GM13976 (cell line): ENCODE measurements at regions not wholly inside any gene's neighbourhood (a gene's known extent, or its start where the extent isn't known, plus 50 kb on each side); places are given as distances from the start of the nearest gene placed in this dataset.

Source experiments
- DNase-seq: peaks from one replicate; pipeline ENCODE4 v3.0.0; 2012; ENCODE audit warnings: low spot score
- CTCF ChIP-seq: IDR thresholded peaks from 2 replicates; pipeline ENCODE4 v1.5.1; 2012; ENCODE audit warnings: borderline replicate concordance, mild to moderate bottlenecking; ENCODE audit not compliant: insufficient read depth; ENCODE audit errors: extremely low read depth, missing control alignments, control extremely low read depth
- in situ Hi-C: fragments of 300-500 bp; cut with MboI; formaldehyde crosslinking; loops from one replicate; pipeline ENCODE4 v1.12.0; 2022; ENCODE audit warnings: low sequenced_read_pairs, mixed read lengths, inconsistent platforms; ENCODE audit not compliant: unreplicated experiment

DNA sequence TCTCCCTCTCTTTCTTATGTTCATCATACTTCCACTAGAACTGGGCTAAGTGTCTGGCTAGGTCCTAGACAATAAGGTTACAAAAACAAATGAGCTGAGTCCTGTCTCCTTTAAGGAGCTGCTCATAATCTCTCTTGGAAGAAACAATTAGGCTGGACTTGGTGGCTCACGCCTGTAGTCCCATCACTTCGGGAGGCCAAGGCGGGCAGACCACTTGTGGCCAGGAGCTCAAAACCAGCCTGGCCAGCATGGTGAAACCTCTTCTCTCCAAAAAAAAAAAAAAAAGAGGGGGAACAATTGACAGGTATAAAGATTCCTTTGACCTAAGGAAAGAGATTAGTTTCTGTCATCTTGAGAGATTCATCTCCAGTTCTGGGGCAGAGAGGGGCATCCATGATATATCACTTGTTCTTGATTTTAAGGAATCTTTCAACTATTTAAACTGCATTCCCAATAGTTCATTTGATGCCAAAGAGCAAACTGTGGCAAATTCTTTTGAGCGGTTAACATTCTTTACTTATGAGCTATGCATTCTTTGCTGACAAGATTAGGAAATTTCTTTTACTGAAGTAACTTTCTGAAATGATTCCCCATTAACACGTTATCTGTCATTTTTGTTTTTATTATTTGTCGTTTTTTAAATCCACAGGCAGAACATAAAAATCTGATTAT, 125.5 kb downstream of the C11orf87 start:
- DNase-seq: no peak
- TF ChIP-seq CTCF: no peak
- in situ Hi-C loops: no loop called here

- DNase-seq: no peak
- in situ Hi-C loops: no loop called here
- TF ChIP-seq CTCF: no peak
These were observed 130.4 kb downstream of the C11orf87 start for GRCh38 chr11:109552376-109552775.

GRCh38 chr11:109553284-109553683, 131.3 kb downstream of the C11orf87 start:
- TF ChIP-seq CTCF: no peak
- in situ Hi-C loops: no loop called here
- no peak for DNase-seq

GRCh38 chr11:109554951-109555350, 133.0 kb downstream of the C11orf87 start:
- in situ Hi-C loops: no loop called here
- TF ChIP-seq CTCF: no peak

GRCh38 chr11:109564241-109564640, 142.3 kb downstream of the C11orf87 start:
- DNase-seq: no peak
- in situ Hi-C loops: no loop called here
- TF ChIP-seq CTCF: no peak

More at GRCh38 chr11:109554951-109555350, 133.0 kb downstream of the C11orf87 start:
- DNase-seq: no peak

GRCh38 chr11:109582470-109582869, 160.5 kb downstream of the C11orf87 start:
- no peak for DNase-seq
- in situ Hi-C loops: no loop called here
- TF ChIP-seq CTCF: no peak
